Mesendoderm (in vitro differentiated cells): ENCODE measurements at regions not wholly inside any gene's neighbourhood (a gene's known extent, or its start where the extent isn't known, plus 50 kb on each side); places are given as distances from the start of the nearest gene placed in this dataset.

Experiments
- DNase-seq: peaks from one replicate; pipeline ENCODE4 v3.0.0; 2013
- H2AK5ac ChIP-seq: 2 replicates; pipeline ENCODE4 v1.6.1; 2013; ENCODE audit warnings: low read length, inconsistent platforms
- H2BK120ac ChIP-seq: 2 replicates; pipeline ENCODE4 v1.6.1; 2013; ENCODE audit warnings: low read depth, mild to moderate bottlenecking, low read length, moderate library complexity, mixed read lengths
- H2BK15ac ChIP-seq: replicated peaks from 2 replicates; pipeline ENCODE4 v1.6.1; 2013; ENCODE audit warnings: low read depth, mild to moderate bottlenecking, moderate library complexity
- H2BK5ac ChIP-seq: 2 replicates; pipeline ENCODE4 v1.6.1; 2013; ENCODE audit warnings: low read length, inconsistent platforms
- H3K18ac ChIP-seq: 2 replicates; pipeline ENCODE4 v1.6.1; 2013; ENCODE audit warnings: mild to moderate bottlenecking, low read length, mixed read lengths
- H3K23ac ChIP-seq: one replicate; pipeline ENCODE4 v1.6.1; 2013; ENCODE audit warnings: low read length
- H3K27ac ChIP-seq: 2 replicates; pipeline ENCODE4 v1.5.1; 2013; ENCODE audit warnings: low read depth, mild to moderate bottlenecking, inconsistent platforms, low read length, moderate library complexity
- H3K27me3 ChIP-seq: 2 replicates; pipeline ENCODE4 v1.6.1; 2013; ENCODE audit warnings: low read length, control low read depth, mild to moderate bottlenecking, inconsistent platforms; ENCODE audit not compliant: insufficient read depth, poor library complexity
- H3K36me3 ChIP-seq: 2 replicates; pipeline ENCODE4 v1.6.1; 2013; ENCODE audit warnings: low read length, inconsistent platforms; ENCODE audit not compliant: control insufficient read depth, insufficient read depth
- H3K4ac ChIP-seq: one replicate; pipeline ENCODE4 v1.6.1; 2013; ENCODE audit warnings: low read depth, mild to moderate bottlenecking, low read length, moderate library complexity
- H3K4me1 ChIP-seq: 2 replicates; pipeline ENCODE4 v1.6.1; 2013; ENCODE audit warnings: low read depth, low read length, inconsistent platforms; ENCODE audit not compliant: control insufficient read depth
- H3K4me2 ChIP-seq: 2 replicates; pipeline ENCODE4 v1.6.1; 2013; ENCODE audit warnings: low read length
- H3K4me3 ChIP-seq: 2 replicates; pipeline ENCODE4 v1.5.1; 2013; ENCODE audit warnings: mild to moderate bottlenecking, low read length
- H3K56ac ChIP-seq: one replicate; pipeline ENCODE4 v1.6.1; 2013; ENCODE audit warnings: low read length
- H3K79me1 ChIP-seq: 2 replicates; pipeline ENCODE4 v1.6.1; 2013; ENCODE audit warnings: low read length, inconsistent platforms
- H3K79me2 ChIP-seq: 2 replicates; pipeline ENCODE4 v1.6.1; 2013; ENCODE audit warnings: mild to moderate bottlenecking, low read length; ENCODE audit not compliant: control insufficient read depth, insufficient read depth
- H3K9ac ChIP-seq: 2 replicates; pipeline ENCODE4 v1.6.1; 2013; ENCODE audit warnings: low read length, inconsistent platforms
- H4K5ac ChIP-seq: one replicate; pipeline ENCODE4 v1.6.1; 2013; ENCODE audit warnings: low read length
- H4K8ac ChIP-seq: one replicate; pipeline ENCODE4 v1.6.1; 2013; ENCODE audit warnings: low read depth, mild to moderate bottlenecking, control low read depth, low read length, moderate library complexity
- WGBS: extraction: QIAGEN DNeasy Blood & Tissue Kit; methylation state at CpG from one replicate; pipeline ENCODE4 v1.1.7; 2013; ENCODE audit warnings: low lambda C conversion rate, missing lambda C conversion rate; ENCODE audit not compliant: insufficient coverage; ENCODE audit errors: extremely low coverage; 5-methylcytosine and 5-hydroxymethylcytosine counted together

DNA sequence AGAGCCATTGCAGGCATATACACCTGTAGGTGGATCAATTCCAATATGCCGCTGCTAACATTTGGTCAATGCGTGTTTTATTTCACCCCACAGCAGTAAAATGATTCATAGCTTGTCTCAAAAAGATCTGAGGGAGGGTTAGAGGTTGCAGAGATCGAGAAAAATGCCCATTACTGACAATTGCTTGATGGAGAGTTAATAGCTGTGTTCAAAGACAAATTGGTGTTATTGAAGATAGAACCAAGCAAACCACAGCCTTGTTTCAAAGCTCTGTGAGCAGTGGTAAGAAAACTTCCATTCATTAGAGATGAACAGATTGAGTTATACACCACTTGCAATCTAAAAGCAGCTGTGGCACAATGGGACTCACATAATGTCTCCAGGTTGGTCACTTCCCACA, 95.4 kb downstream of the KCNE4 start:
- H3K18ac ChIP-seq: no peak overlapping the region
- H3K27me3 ChIP-seq: no peaks in the 10 kb centered on the region
- DNase-seq: no peak
- no peak overlapping the region for H2BK120ac ChIP-seq
- H4K5ac ChIP-seq: no peak overlapping the region
- no peaks in the 10 kb centered on the region for H3K79me1 ChIP-seq
- no peaks in the 10 kb centered on the region for H3K36me3 ChIP-seq
- no peak overlapping the region for H3K9ac ChIP-seq
- no peak overlapping the region for H3K4me2 ChIP-seq
- no peak overlapping the region for H3K4me3 ChIP-seq
- no peak overlapping the region for H2BK5ac ChIP-seq
- H3K4ac ChIP-seq: no peak overlapping the region
- H2AK5ac ChIP-seq: no peak overlapping the region
- H3K56ac ChIP-seq: no peak overlapping the region
- no peak overlapping the region for H2BK15ac ChIP-seq
- no peak overlapping the region for H3K23ac ChIP-seq
- no CpG with 5 or more reads among the region's 3 CpGs for WGBS
- H3K79me2 ChIP-seq: no peaks in the 10 kb centered on the region
- no peak overlapping the region for H4K8ac ChIP-seq
- no peaks in the 10 kb centered on the region for H3K4me1 ChIP-seq
- H3K27ac ChIP-seq: no peak overlapping the region

DNA sequence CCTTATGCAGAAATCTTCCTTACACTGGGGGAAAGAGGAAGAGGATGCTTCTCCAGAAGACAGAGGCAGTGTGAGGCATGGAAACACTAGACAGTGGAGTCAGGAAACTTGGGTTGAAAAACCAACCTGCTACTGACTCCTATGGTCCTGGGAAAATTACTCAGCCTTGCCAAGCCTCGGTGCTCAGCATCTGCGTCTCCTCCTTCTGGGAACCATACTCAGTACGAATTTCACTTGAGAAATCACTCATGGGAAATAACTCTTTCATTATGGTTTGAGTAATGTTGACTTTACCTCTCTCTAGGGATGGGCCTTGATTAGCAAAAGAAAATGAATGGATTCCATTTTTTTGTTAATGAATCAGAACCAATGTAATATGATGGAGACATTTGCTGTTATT, 96.5 kb downstream of the KCNE4 start:
- H2BK5ac ChIP-seq: no peak overlapping the region
- no peak overlapping the region for H3K18ac ChIP-seq
- H3K4me1 ChIP-seq: no peaks in the 10 kb centered on the region
- no peaks in the 10 kb centered on the region for H3K79me2 ChIP-seq
- H3K4ac ChIP-seq: no peak overlapping the region
- no peak overlapping the region for H3K4me2 ChIP-seq
- WGBS: no CpG with 5 or more reads among the region's 3 CpGs
- no peaks in the 10 kb centered on the region for H3K79me1 ChIP-seq
- no peaks in the 10 kb centered on the region for H3K27me3 ChIP-seq
- H3K23ac ChIP-seq: no peak overlapping the region
- no peak overlapping the region for H3K4me3 ChIP-seq
- no peak overlapping the region for H3K56ac ChIP-seq
- no peak overlapping the region for H4K8ac ChIP-seq
- H3K36me3 ChIP-seq: no peaks in the 10 kb centered on the region
- H2BK15ac ChIP-seq: no peak overlapping the region
- no peak overlapping the region for H3K9ac ChIP-seq
- H2BK120ac ChIP-seq: no peak overlapping the region
- DNase-seq: no peak
- no peak overlapping the region for H3K27ac ChIP-seq
- H2AK5ac ChIP-seq: no peak overlapping the region
- H4K5ac ChIP-seq: no peak overlapping the region

DNA sequence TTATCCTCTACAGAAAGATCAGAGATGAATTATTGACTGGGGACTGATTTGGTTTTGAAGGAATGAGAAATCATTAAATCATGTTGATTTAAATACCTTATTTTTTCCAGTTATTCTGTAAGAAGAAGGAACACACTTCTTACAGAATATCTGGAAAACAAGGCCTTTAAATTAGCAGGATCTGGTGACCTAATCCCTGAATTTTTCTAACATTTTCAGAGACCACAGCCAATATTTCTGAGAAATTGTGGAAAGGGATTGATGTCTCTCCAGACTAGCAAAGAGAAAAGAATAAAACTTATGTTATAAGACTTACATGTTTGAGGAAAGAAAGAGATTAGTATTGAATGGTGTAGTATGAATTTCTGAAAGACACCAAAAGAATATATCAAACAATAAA, 104.0 kb downstream of the KCNE4 start:
- Histone ChIP-seq H3K4me3 (no peak overlapping the region), H3K4me2 (no peak overlapping the region), H2BK5ac (no peak overlapping the region), H3K23ac (no peak overlapping the region), H4K8ac (no peak overlapping the region), H3K9ac (no peak overlapping the region), H3K18ac (no peak overlapping the region), H3K4ac (no peak overlapping the region), H3K79me2 (no peaks in the 10 kb centered on the region), H3K79me1 (no peaks in the 10 kb centered on the region), H3K4me1 (no peaks in the 10 kb centered on the region), H4K5ac (no peak overlapping the region), H2AK5ac (no peak overlapping the region), H2BK120ac (no peak overlapping the region), H3K36me3 (no peaks in the 10 kb centered on the region), H3K27ac (no peak overlapping the region), H3K56ac (no peak overlapping the region), H3K27me3 (no peaks in the 10 kb centered on the region), H2BK15ac (no peak overlapping the region)
- DNase-seq: no peak

DNA sequence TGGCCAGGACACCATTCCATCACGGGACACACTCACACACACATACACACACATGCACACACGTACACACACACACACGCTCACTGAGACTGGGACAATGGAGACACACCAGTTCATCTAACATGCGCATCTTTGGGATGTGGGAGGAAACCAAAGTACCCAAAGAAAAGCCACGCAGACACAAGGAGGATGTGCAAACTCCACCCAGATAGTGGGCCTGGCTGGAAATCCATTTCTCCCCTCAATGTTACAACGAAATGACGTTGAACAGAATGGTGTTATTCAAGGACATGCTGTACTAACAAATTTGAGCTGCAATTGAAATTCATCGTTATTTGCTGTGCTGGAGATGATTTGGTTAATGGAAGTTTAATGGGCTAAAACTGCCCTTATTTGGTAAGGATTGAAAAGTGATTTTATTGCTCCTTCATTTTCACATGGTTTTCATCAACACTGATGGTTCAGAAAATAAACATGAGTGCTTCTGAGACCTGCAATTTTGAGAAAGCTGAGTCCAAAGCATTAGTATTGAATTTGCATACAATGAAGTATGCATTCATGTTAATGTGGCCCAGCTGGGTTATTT, 110.0 kb downstream of the KCNE4 start:
- Histone ChIP-seq H2BK120ac (no peak overlapping the region), H3K79me2 (no peaks in the 10 kb centered on the region), H3K18ac (no peak overlapping the region), H3K79me1 (no peaks in the 10 kb centered on the region), H3K4me1 (no peaks in the 10 kb centered on the region), H3K36me3 (no peaks in the 10 kb centered on the region), H3K4me3 (no peak overlapping the region), H4K8ac (no peak overlapping the region), H3K4ac (no peak overlapping the region), H3K4me2 (no peak overlapping the region), H4K5ac (no peak overlapping the region), H2BK5ac (no peak overlapping the region), H3K27me3 (no peaks in the 10 kb centered on the region), H2BK15ac (no peak overlapping the region), H2AK5ac (no peak overlapping the region), H3K27ac (no peak overlapping the region), H3K56ac (no peak overlapping the region), H3K9ac (no peak overlapping the region), H3K23ac (no peak overlapping the region)
- WGBS: no CpG with 5 or more reads among the region's 8 CpGs
- DNase-seq: no peak

DNA sequence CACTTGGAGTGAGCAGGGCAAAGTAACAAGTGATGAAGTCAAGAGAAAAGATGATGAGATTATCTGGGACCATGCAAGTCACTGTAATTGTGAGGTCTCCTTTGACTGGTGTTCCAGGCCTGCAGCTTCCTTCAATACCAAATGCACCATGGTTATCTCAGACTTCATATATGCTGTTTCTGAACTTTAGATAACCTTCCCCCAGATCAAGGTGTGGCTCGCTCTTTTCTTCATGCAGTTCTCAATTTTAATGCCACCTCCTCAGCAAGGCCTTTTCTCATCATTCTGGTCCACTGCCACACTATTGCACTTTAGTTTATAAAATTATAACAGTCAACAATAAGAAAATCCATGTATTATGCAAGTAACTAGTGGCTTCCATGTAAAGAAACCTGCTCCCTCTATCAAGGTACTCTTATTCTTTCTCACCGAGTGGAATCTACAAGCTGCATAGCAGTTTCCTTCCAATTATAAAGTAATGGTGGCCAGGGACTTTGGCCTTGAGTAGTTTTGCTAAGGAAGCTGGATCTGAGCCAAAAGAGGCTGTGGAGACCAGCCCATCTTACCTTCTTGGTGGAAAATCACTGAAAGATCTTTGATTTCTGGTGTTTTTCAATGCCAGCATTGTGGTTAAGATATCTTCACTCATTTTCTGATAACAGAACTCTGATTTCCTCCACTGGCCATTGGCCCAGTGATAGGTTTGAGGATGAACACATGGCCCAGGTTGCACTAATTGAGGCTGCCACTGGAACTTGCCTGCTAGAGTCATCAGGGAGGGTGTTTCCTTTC, 113.6 kb downstream of the KCNE4 start:
- Histone ChIP-seq H3K27me3 (no peaks in the 10 kb centered on the region), H3K4me3 (no peak overlapping the region), H3K36me3 (no peaks in the 10 kb centered on the region), H3K9ac (no peak overlapping the region), H4K8ac (no peak overlapping the region), H2AK5ac (no peak overlapping the region), H2BK15ac (no peak overlapping the region), H2BK5ac (no peak overlapping the region), H3K23ac (no peak overlapping the region), H4K5ac (no peak overlapping the region), H3K56ac (no peak overlapping the region), H3K4me1 (no peaks in the 10 kb centered on the region), H3K79me1 (no peaks in the 10 kb centered on the region), H3K27ac (no peak overlapping the region), H3K4me2 (no peak overlapping the region), H3K18ac (no peak overlapping the region), H3K79me2 (no peaks in the 10 kb centered on the region), H2BK120ac (no peak overlapping the region), H3K4ac (no peak overlapping the region)
- WGBS: no CpG with 5 or more reads among the region's 2 CpGs
- DNase-seq: no peak

DNA sequence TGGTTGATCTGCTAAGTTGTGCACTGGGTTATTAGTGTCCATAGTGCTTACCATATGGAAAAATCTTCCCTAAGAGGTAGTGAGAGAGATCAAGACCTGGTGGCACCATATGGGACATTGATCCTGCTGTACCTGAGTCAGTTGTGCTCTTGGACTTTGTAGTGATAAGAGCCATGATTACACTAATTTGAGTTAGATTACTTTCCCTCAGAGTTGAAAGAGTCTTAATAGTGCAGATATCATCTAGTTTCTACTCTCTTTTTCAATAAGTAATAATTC, 114.2 kb downstream of the KCNE4 start:
- no peak overlapping the region for H3K4ac ChIP-seq
- no peaks in the 10 kb centered on the region for H3K79me2 ChIP-seq
- H3K36me3 ChIP-seq: no peaks in the 10 kb centered on the region
- no peak for DNase-seq
- H3K18ac ChIP-seq: no peak overlapping the region
- no peak overlapping the region for H4K5ac ChIP-seq
- H3K4me2 ChIP-seq: no peak overlapping the region
- no peak overlapping the region for H3K9ac ChIP-seq
- no peak overlapping the region for H3K27ac ChIP-seq
- H3K4me1 ChIP-seq: no peaks in the 10 kb centered on the region
- no peak overlapping the region for H3K4me3 ChIP-seq
- H2BK15ac ChIP-seq: no peak overlapping the region
- no peak overlapping the region for H3K23ac ChIP-seq
- no peak overlapping the region for H3K56ac ChIP-seq
- no peak overlapping the region for H2AK5ac ChIP-seq
- H3K27me3 ChIP-seq: no peaks in the 10 kb centered on the region
- no peak overlapping the region for H2BK120ac ChIP-seq
- H4K8ac ChIP-seq: no peak overlapping the region
- H3K79me1 ChIP-seq: no peaks in the 10 kb centered on the region
- no peak overlapping the region for H2BK5ac ChIP-seq
